AG09309 (cell line): ENCODE measurements at regions not wholly inside any gene's neighbourhood (a gene's known extent, or its start where the extent isn't known, plus 50 kb on each side); places are given as distances from the start of the nearest gene placed in this dataset.

Experiments
- DNase-seq: peaks from one replicate; pipeline ENCODE4 v3.0.0-alpha.2; 2010; ENCODE audit warnings: low read depth
- H3K4me3 ChIP-seq: 2 replicates; pipeline ENCODE4 v1.5.1; 2011; ENCODE audit warnings: mild to moderate bottlenecking, low read depth, low read length, moderate library complexity; ENCODE audit not compliant: control insufficient read depth
- CTCF ChIP-seq: IDR thresholded peaks from 2 replicates; pipeline ENCODE4 v1.5.1; 2011; ENCODE audit warnings: mild to moderate bottlenecking, low read depth, low read length, inconsistent platforms; ENCODE audit not compliant: insufficient read depth, control insufficient read depth; ENCODE audit errors: missing control alignments

- TF ChIP-seq CTCF: no peak
- no peak overlapping the region for H3K4me3 ChIP-seq
- DNase-seq: no peak
These were observed 70.2 kb upstream of the GATA5 start for GRCh38 chr20:62545901-62546525.

- TF ChIP-seq CTCF: no peak
- DNase-seq: no peak
- no peak overlapping the region for H3K4me3 ChIP-seq
These were observed 70.8 kb upstream of the GATA5 start for GRCh38 chr20:62546606-62547005.

GRCh38 chr20:62547364-62547763, 71.6 kb upstream of the GATA5 start:
- no peak overlapping the region for H3K4me3 ChIP-seq
- no peak for TF ChIP-seq CTCF
- no peak for DNase-seq

- no peak for DNase-seq
- TF ChIP-seq CTCF: no peak
- H3K4me3 ChIP-seq: no peak overlapping the region
These were observed 72.7 kb upstream of the GATA5 start for GRCh38 chr20:62548471-62548870.

- no peak overlapping the region for H3K4me3 ChIP-seq
- no peak for TF ChIP-seq CTCF
- DNase-seq: no peak
These were observed 73.2 kb upstream of the GATA5 start for GRCh38 chr20:62549029-62549428.

GRCh38 chr20:62549499-62550086, 73.8 kb upstream of the GATA5 start:
- H3K4me3 ChIP-seq: no peak overlapping the region
- no peak for TF ChIP-seq CTCF
- no peak for DNase-seq
